Esophagus squamous epithelium (tissue), 5 donors: ENCODE measurements at regions not wholly inside any gene's neighbourhood (a gene's known extent, or its start where the extent isn't known, plus 50 kb on each side); places are given as distances from the start of the nearest gene placed in this dataset.
A peak's percentile ranks its signal among the peaks of the same experiment; 100 is the strongest.

Experiments used
- DNase-seq: peaks from one replicate; lab custom pipeline; 2025; lab: John Stamatoyannopoulos, UW
- H3K27ac ChIP-seq, 4 donors: fragments of 200-600 bp; sonication (generic); one replicate each; pipeline ENCODE4 v1.5.1; 2016 to 2019; ENCODE audit warnings: mild to moderate bottlenecking in 1 of 4
- H3K27me3 ChIP-seq, 4 donors: fragments of 200-600 bp; sonication (generic); 1 replicate in 3 of 4; 2 replicates in 1 of 4; pipeline versions ENCODE4 v1.5.1 to v1.6.0; 2017 to 2021; ENCODE audit warnings: antibody characterized with exemption in 1 of 4
- H3K36me3 ChIP-seq, 3 donors: fragments of 200-600 bp; sonication (generic); one replicate each; pipeline ENCODE4 v1.5.1; 2016 to 2019
- H3K4me1 ChIP-seq, 3 donors: fragments of 200-600 bp; sonication (generic); one replicate each; pipeline ENCODE4 v1.5.1; 2017 to 2019
- H3K4me3 ChIP-seq, 4 donors: fragments of 200-600 bp; sonication (generic); 1 replicate in 3 of 4; 2 replicates in 1 of 4; pipeline ENCODE4 v1.5.1; 2016 to 2019; ENCODE audit warnings: mild to moderate bottlenecking in 2 of 4, moderate library complexity in 1 of 4
- H3K9me3 ChIP-seq, 3 donors: fragments of 200-600 bp; sonication (generic); one replicate each; pipeline ENCODE4 v1.5.1; 2016 to 2019
- CTCF ChIP-seq, 6 experiments: fragments of 450-650 bp in 4 of 6; fragments of 200-600 bp in 2 of 6; sonication (generic) in 2 of 6; IDR thresholded peaks; one replicate each; pipeline ENCODE4 v1.5.1; 2016 to 2019; ENCODE audit warnings: antibody characterized with exemption in 6 of 6, mild to moderate bottlenecking in 4 of 6, moderate library complexity in 4 of 6
- POLR2A ChIP-seq, 4 donors: fragments of 450-650 bp; IDR thresholded peaks; one replicate each; pipeline ENCODE4 v1.6.1; 2017; ENCODE audit warnings: antibody characterized with exemption in 4 of 4, mild to moderate bottlenecking in 4 of 4, moderate library complexity in 3 of 4
- WGBS, 2 donors: methylation state at CpG; one replicate each; pipeline ENCODE4 v1.1.5; 2018; 5-methylcytosine and 5-hydroxymethylcytosine counted together
- intact Hi-C: fragments of 100-400 bp; cut with DNase I; formaldehyde crosslinking; loops from one replicate; pipeline ENCODE4 v1.15.0; 2022
- donor health status: DM: yes; HTN: yes; CAD: no.

DNA sequence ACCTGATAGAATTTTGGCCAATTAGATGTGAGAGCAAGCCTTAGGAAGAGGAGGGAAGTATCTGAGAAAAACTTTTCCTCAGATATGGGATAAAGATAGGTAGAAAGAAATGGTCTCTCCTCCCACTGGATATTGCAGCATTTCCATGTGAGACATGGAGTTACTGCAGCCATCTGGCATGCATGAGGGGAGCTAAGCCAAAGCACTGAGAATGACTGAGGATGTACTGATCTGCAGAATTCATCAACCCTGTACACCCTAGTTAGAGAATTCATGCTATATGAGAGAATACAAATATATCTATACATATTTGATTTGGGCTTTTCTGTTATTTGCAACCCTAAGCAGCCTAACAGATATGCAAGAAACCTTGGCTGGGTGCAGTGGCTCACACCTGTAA, 52.5 kb upstream of the RPL34 start:
- Histone ChIP-seq H3K27me3 (peaks cover 0 to 5% (median 0%) of the 10 kb centered on the region in 4 donors), H3K36me3 (no peaks in the 10 kb centered on the region), H3K4me1 (peaks cover 0 to 4% (median 0%) of the 10 kb centered on the region in 3 donors), H3K4me3 (no peak overlapping the region), H3K9me3 (no peaks in the 10 kb centered on the region), H3K27ac (no peak overlapping the region)
- intact Hi-C loops = no loop called here
- no peak for TF ChIP-seq POLR2A (IDR thresholded peaks at IDR 0.05)
- TF ChIP-seq CTCF (IDR thresholded peaks at IDR 0.05) = no peak
- no peak for DNase-seq

DNA sequence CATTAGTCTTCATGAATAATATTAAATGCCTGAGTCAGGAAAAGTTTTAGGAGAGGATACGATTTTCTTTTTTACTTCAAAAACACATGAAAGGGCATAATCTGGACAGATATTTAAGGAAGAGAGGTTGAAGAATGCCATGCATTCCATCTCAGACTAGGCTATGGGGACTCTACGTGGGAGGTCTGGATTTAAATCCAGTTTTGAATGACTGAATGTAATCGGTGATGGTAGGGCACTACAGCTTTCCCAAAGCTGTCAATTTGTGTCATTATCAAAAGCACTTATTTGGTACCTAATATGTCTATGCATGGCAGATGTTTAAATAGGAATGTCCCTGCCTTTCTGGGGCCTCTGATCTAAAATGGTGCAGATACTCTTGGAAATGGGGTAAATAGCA, 59.3 kb upstream of the RPL34 start:
- intact Hi-C loops = no loop called here
- 50 to 59% methylated on average over 3 of the region's 3 CpGs for WGBS, 2 donors
- peak overlapping the region in 3 of 4 donors; percentile 13 to 44 (median 23) for H3K27ac ChIP-seq

DNA sequence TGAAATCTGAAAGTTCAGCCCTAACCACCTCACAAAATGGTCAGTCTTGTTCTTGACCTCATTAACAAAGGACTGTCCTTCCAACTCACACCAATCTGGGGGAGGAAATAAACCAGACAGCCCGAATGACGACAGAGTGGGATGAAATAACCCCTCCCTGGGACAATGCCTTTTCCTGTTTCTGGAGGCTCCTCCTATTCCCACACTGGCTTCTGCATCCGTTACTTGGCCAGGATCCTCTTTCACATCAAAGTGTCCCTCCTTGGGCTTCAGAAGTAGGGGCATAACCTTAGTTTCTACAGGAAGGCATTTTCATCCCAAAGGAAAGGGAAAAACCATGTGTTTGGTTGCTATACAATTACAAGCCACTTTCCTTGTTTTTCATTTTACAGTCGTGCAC, 59.8 kb upstream of the RPL34 start:
- TF ChIP-seq POLR2A (IDR thresholded peaks at IDR 0.05) (no peak), CTCF (IDR thresholded peaks at IDR 0.05) (no peak)
- Histone ChIP-seq H3K4me3 (no peak overlapping the region), H3K27ac (peak overlapping the region in 2 of 4 donors; percentile 44 to 45), H3K9me3 (no peaks in the 10 kb centered on the region), H3K4me1 (peaks cover 0 to 12% (median 0%) of the 10 kb centered on the region in 3 donors), H3K36me3 (no peaks in the 10 kb centered on the region), H3K27me3 (peaks cover 0 to 6% (median 0%) of the 10 kb centered on the region in 4 donors)
- DNase-seq = no peak
- WGBS, 2 donors = 57 to 64% methylated on average over 4 of the region's 4 CpGs
- intact Hi-C loops = no loop called here

More for the DNA sequence above, 59.3 kb upstream of the RPL34 start:
- DNase-seq = no peak
- TF ChIP-seq CTCF (IDR thresholded peaks at IDR 0.05) (no peak), POLR2A (IDR thresholded peaks at IDR 0.05) (no peak)
- no peaks in the 10 kb centered on the region for H3K36me3 ChIP-seq
- peaks cover 0 to 12% (median 0%) of the 10 kb centered on the region in 3 donors for H3K4me1 ChIP-seq
- H3K4me3 ChIP-seq = no peak overlapping the region
- H3K9me3 ChIP-seq = no peaks in the 10 kb centered on the region
- H3K27me3 ChIP-seq = peaks cover 0 to 6% (median 0%) of the 10 kb centered on the region in 4 donors

DNA sequence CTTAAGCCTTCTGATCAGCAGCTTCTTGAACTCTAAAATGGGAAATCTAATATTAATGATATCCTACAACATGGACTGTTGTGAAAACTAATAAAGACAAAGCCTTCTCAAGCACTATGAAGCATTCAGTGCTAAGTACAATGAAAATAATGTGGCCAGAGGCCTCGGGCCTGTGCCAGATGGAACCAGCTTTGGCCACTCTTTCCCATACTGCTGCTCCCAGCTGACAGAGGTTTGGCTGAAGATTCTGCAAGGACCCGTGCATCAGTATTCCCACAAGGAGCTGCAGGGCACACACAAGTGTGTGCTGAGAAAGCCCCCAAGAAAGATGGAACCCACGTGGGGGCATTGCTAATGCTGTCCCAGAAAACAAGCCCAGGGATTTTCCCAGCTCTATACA, 60.5 kb upstream of the RPL34 start:
- Histone ChIP-seq H3K4me1 (peaks cover 0 to 12% (median 0%) of the 10 kb centered on the region in 3 donors), H3K27me3 (peaks cover 0 to 6% (median 0%) of the 10 kb centered on the region in 4 donors), H3K36me3 (no peaks in the 10 kb centered on the region), H3K27ac (peak overlapping the region in 1 of 4 donors; percentile 45), H3K9me3 (no peaks in the 10 kb centered on the region), H3K4me3 (no peak overlapping the region)
- intact Hi-C loops = no loop called here
- no peak for DNase-seq
- TF ChIP-seq CTCF (IDR thresholded peaks at IDR 0.05) = no peak
- TF ChIP-seq POLR2A (IDR thresholded peaks at IDR 0.05) = no peak
- 35 to 59% methylated on average over 3 of the region's 3 CpGs for WGBS, 2 donors

- H3K27ac ChIP-seq = peak overlapping the region in 1 of 4 donors; percentile 45
- TF ChIP-seq CTCF (IDR thresholded peaks at IDR 0.05) = no peak
- intact Hi-C loops = no loop called here
Observed at GRCh38 chr4:108559068-108559793, 61.1 kb upstream of the RPL34 start.

More at GRCh38 chr4:108559068-108559793, 61.1 kb upstream of the RPL34 start:
- no peak for DNase-seq
- H3K9me3 ChIP-seq = no peaks in the 10 kb centered on the region
- 27 to 45% methylated on average over 6 to 7 of the region's 7 CpGs for WGBS, 2 donors
- no peak overlapping the region for H3K4me3 ChIP-seq
- H3K4me1 ChIP-seq = peaks cover 0 to 12% (median 0%) of the 10 kb centered on the region in 3 donors
- H3K36me3 ChIP-seq = no peaks in the 10 kb centered on the region
- H3K27me3 ChIP-seq = peaks cover 0 to 6% (median 0%) of the 10 kb centered on the region in 4 donors
